ENCODE measurements at regions not wholly inside any gene's neighbourhood (a gene's known extent, or its start where the extent isn't known, plus 50 kb on each side); places are given as distances from the start of the nearest gene placed in this dataset.

DNA sequence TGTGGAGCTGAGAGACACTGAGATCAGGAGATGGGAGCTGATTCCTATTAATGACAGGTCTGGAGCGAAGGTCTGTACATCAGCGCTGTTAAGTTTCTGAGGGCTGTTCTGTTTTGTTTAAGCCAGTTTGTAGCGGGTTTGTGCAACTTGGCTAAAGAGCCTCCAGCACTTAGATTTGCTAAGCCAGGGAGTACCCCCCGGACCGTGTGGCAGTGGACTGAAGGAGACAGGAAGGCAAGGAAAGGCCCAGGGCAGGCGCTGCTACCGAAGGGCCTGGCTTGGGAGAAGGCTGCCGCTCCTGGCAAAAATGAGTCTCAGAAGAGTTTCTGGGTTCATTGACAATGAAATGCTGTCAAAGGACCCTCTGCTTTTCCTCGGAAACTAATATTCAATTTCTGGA lies 139.3 kb upstream of the ZNF644 start:
- intact Hi-C loops (cut with micrococcal nuclease) (loop anchor here (10.0 kb wide), 3 partner anchors 146 to 1116 kb away; no protein-coding TSS in a partner anchor), in situ Hi-C loops (cut with MboI) (loop anchor here (10.0 to 25.0 kb wide), 2 partner anchors 436 to 776 kb away; partner anchors contain the start of gene BRDT)
- H3K9me1 ChIP-seq (ENCODE audit: control insufficient read depth, insufficient read depth, low read length): no peaks in the 10 kb centered on the region
- H2AFZ ChIP-seq (ENCODE audit: low read depth, low read length): no peak overlapping the region; the same call in 1 of the 2 replicates
- H3K4me3 ChIP-seq: no peak overlapping the region
- H3K4me1 ChIP-seq (replicated peaks in 1 of 2; ENCODE audit: control insufficient read depth in 2 of 2, insufficient read depth in 2 of 2, low read length in 2 of 2): no peaks in the 10 kb centered on the region
- no peak for ATAC-seq
- H3K27ac ChIP-seq (ENCODE audit: extremely low read depth, low read depth, low read length): no peak overlapping the region
- POLR2A ChIA-PET: no interaction called here
- FAIRE-seq: no peak
- no peaks in the 10 kb centered on the region for H3K9me3 ChIP-seq (replicated peaks; ENCODE audit: control insufficient read depth, insufficient read depth, low read depth, low read length)
- no peak overlapping the region for H3K4me2 ChIP-seq (ENCODE audit: insufficient read depth, low read length)
- no peaks in the 10 kb centered on the region for H3K36me3 ChIP-seq (ENCODE audit: control insufficient read depth, insufficient read depth, low read length)
- TF ChIP-seq PCBP2 (IDR thresholded peaks at IDR 0.05; ENCODE audit: low read depth, low read length, poor library complexity, severe bottlenecking): no peak
- TF ChIP-seq CBX1 (IDR thresholded peaks at IDR 0.05; ENCODE audit: low read depth): no peak
- TF ChIP-seq PRMT5 (CRISPR knock-in tag; IDR thresholded peaks at IDR 0.05): no peak
- no peak for TF ChIP-seq ZNF311 (CRISPR knock-in tag; IDR thresholded peaks at IDR 0.05)
- TF ChIP-seq, protein P1, sequence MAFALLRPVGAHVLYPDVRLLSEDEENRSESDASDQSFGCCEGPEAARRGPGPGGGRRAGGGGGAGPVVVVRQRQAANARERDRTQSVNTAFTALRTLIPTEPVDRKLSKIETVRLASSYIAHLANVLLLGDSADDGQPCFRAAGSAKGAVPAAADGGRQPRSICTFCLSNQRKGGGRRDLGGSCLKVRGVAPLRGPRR (CRISPR knock-in tag; IDR thresholded peaks at IDR 0.05): no peak
- TF ChIP-seq, protein P2, sequence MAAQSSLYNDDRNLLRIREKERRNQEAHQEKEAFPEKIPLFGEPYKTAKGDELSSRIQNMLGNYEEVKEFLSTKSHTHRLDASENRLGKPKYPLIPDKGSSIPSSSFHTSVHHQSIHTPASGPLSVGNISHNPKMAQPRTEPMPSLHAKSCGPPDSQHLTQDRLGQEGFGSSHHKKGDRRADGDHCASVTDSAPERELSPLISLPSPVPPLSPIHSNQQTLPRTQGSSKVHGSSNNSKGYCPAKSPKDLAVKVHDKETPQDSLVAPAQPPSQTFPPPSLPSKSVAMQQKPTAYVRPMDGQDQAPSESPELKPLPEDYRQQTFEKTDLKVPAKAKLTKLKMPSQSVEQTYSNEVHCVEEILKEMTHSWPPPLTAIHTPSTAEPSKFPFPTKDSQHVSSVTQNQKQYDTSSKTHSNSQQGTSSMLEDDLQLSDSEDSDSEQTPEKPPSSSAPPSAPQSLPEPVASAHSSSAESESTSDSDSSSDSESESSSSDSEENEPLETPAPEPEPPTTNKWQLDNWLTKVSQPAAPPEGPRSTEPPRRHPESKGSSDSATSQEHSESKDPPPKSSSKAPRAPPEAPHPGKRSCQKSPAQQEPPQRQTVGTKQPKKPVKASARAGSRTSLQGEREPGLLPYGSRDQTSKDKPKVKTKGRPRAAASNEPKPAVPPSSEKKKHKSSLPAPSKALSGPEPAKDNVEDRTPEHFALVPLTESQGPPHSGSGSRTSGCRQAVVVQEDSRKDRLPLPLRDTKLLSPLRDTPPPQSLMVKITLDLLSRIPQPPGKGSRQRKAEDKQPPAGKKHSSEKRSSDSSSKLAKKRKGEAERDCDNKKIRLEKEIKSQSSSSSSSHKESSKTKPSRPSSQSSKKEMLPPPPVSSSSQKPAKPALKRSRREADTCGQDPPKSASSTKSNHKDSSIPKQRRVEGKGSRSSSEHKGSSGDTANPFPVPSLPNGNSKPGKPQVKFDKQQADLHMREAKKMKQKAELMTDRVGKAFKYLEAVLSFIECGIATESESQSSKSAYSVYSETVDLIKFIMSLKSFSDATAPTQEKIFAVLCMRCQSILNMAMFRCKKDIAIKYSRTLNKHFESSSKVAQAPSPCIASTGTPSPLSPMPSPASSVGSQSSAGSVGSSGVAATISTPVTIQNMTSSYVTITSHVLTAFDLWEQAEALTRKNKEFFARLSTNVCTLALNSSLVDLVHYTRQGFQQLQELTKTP (IDR thresholded peaks at IDR 0.05; ENCODE audit: low read depth in 1 of 2, partially characterized antibody in 2 of 2): no peak
- TF ChIP-seq RBM39 (optimal IDR thresholded peaks at IDR 0.05; ENCODE audit: low read depth, low read length): no peak
- no peak for TF ChIP-seq IRF2 (CRISPR knock-in tag; IDR thresholded peaks at IDR 0.05)
- TF ChIP-seq ZNF253 (CRISPR knock-in tag; conservative IDR thresholded peaks at IDR 0.05): no peak
- H3K9ac ChIP-seq (ENCODE audit: insufficient read depth in 1 of 2, low read depth in 2 of 2, low read length in 2 of 2): no peak overlapping the region
- CTCF ChIA-PET (ENCODE audit: low intra/inter-chr PET ratio): no interaction called here
- no TSS peak for BruUV-seq (replicated peaks)
- 12% methylated on average over 9 of the region's 9 CpGs for whole genome bisulfite sequencing (ENCODE audit: insufficient coverage, low coverage, missing lambda C conversion rate)
- H4K20me1 ChIP-seq (replicated peaks; ENCODE audit: control insufficient read depth, insufficient read depth, low read length): no peaks in the 10 kb centered on the region
- no peaks in the 10 kb centered on the region for H3K79me2 ChIP-seq (ENCODE audit: control insufficient read depth, insufficient read depth, low read length)
- no peak for DNase-seq (ENCODE audit: extremely low read depth in 1 of 4, low spot score in 3 of 4)
- peaks cover 15 to 45% of the 10 kb centered on the region in 2 experiments for H3K27me3 ChIP-seq (ENCODE audit: control insufficient read depth in 2 of 2, insufficient read depth in 2 of 2, low read length in 2 of 2)

Measured in K562 (cell line).